Smooth muscle cell (in vitro differentiated cells): ENCODE measurements at regions not wholly inside any gene's neighbourhood (a gene's known extent, or its start where the extent isn't known, plus 50 kb on each side); places are given as distances from the start of the nearest gene placed in this dataset.

Experiments used
- DNase-seq: peaks from one replicate; lab custom pipeline; 2025; ENCODE audit not compliant: unreplicated experiment; lab: John Stamatoyannopoulos, UW
- H2AFZ ChIP-seq: fragments of 200-600 bp; sonication (generic); 2 replicates; pipeline ENCODE4 v1.6.0; 2016; ENCODE audit warnings: antibody characterized with exemption, low read depth, mild to moderate bottlenecking
- H3F3A ChIP-seq: fragments of 200-600 bp; sonication (generic); 2 replicates; pipeline ENCODE4 v1.6.0; 2017; ENCODE audit warnings: antibody characterized with exemption, low read depth
- H3K27ac ChIP-seq: fragments of 200-600 bp; sonication (generic); 2 replicates; pipeline ENCODE4 v1.5.1; 2016; ENCODE audit warnings: low read depth, mild to moderate bottlenecking
- H3K27me3 ChIP-seq: fragments of 200-600 bp; sonication (generic); 2 replicates; pipeline ENCODE4 v1.6.1; 2016; ENCODE audit warnings: low read depth, mild to moderate bottlenecking
- H3K36me3 ChIP-seq: fragments of 200-600 bp; sonication (generic); 2 replicates; pipeline ENCODE4 v1.5.1; 2016; ENCODE audit warnings: low read depth
- H3K4me1 ChIP-seq: fragments of 200-600 bp; sonication (generic); 2 replicates; pipeline ENCODE4 v1.5.1; 2016; ENCODE audit warnings: low read depth
- H3K4me2 ChIP-seq: fragments of 200-600 bp; sonication (generic); 2 replicates; pipeline ENCODE4 v1.6.0; 2016; ENCODE audit warnings: mild to moderate bottlenecking
- H3K4me3 ChIP-seq: fragments of 200-600 bp; sonication (generic); 2 replicates; pipeline ENCODE4 v1.5.1; 2016; ENCODE audit warnings: mild to moderate bottlenecking
- H3K79me2 ChIP-seq: fragments of 200-600 bp; sonication (generic); 2 replicates; pipeline ENCODE4 v1.6.0; 2016; ENCODE audit warnings: low read depth, mild to moderate bottlenecking
- H3K9ac ChIP-seq: fragments of 200-600 bp; sonication (generic); 2 replicates; pipeline ENCODE4 v1.6.0; 2016; ENCODE audit warnings: low read depth
- H3K9me3 ChIP-seq: fragments of 200-600 bp; sonication (generic); replicated peaks from 2 replicates; pipeline ENCODE4 v1.5.1; 2016; ENCODE audit warnings: low read depth
- H4K20me1 ChIP-seq: fragments of 200-600 bp; sonication (generic); 2 replicates; pipeline ENCODE4 v1.6.0; 2016; ENCODE audit warnings: low read depth
- WGBS: methylation state at CpG from one replicate; pipeline ENCODE4 v1.1.7; 2016; ENCODE audit warnings: low lambda C conversion rate; 5-methylcytosine and 5-hydroxymethylcytosine counted together
- TF ChIP-seq, protein P1 (sequence below): fragments of 200-600 bp; sonication (generic); IDR thresholded peaks from 2 replicates; pipeline ENCODE4 v1.5.1; 2017; ENCODE audit warnings: borderline replicate concordance, mild to moderate bottlenecking, antibody characterized with exemption; ENCODE audit not compliant: insufficient read depth, poor library complexity, severe bottlenecking

DNA sequence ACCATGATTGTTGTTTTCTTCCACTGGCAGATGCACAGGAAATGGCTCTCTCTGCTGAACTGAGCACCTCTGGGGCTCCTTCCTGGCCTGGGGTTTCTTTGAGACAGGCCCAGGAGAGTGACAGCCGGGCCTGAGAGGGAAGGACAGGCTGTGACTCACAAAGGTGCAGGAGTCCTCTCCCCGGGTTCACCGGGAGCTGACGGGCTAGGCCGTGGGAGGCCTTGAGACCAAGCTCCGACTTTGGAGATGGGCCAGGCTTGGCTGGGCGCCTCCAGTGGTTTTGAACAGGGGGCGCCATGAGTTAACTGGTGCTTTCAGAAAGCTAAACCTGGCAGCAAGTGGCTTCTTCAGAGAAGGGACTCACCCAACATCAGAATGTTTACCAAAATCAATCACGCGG is 143.4 kb downstream of the URI1 start:
- H4K20me1 ChIP-seq: no peaks in the 10 kb centered on the region
- no peaks in the 10 kb centered on the region for H3F3A ChIP-seq
- H3K79me2 ChIP-seq: no peaks in the 10 kb centered on the region
- no peaks in the 10 kb centered on the region for H3K4me1 ChIP-seq
- WGBS: 70% methylated on average over 10 of the region's 10 CpGs
- H3K36me3 ChIP-seq: no peaks in the 10 kb centered on the region
- H3K27ac ChIP-seq: no peak overlapping the region
- TF ChIP-seq, protein P1, sequence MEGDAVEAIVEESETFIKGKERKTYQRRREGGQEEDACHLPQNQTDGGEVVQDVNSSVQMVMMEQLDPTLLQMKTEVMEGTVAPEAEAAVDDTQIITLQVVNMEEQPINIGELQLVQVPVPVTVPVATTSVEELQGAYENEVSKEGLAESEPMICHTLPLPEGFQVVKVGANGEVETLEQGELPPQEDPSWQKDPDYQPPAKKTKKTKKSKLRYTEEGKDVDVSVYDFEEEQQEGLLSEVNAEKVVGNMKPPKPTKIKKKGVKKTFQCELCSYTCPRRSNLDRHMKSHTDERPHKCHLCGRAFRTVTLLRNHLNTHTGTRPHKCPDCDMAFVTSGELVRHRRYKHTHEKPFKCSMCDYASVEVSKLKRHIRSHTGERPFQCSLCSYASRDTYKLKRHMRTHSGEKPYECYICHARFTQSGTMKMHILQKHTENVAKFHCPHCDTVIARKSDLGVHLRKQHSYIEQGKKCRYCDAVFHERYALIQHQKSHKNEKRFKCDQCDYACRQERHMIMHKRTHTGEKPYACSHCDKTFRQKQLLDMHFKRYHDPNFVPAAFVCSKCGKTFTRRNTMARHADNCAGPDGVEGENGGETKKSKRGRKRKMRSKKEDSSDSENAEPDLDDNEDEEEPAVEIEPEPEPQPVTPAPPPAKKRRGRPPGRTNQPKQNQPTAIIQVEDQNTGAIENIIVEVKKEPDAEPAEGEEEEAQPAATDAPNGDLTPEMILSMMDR: no peak
- no peaks in the 10 kb centered on the region for H3K27me3 ChIP-seq
- no peak for DNase-seq
- H3K9ac ChIP-seq: no peak overlapping the region
- no peak overlapping the region for H3K4me2 ChIP-seq
- no peaks in the 10 kb centered on the region for H3K9me3 ChIP-seq
- no peak overlapping the region for H3K4me3 ChIP-seq
- no peak overlapping the region for H2AFZ ChIP-seq

GRCh38 chr19:30086220-30086619 is 144.2 kb downstream of the URI1 start:
- Histone ChIP-seq H3K4me1 (no peaks in the 10 kb centered on the region), H3K4me3 (no peak overlapping the region), H4K20me1 (no peaks in the 10 kb centered on the region), H3K27ac (no peak overlapping the region), H3K9ac (no peak overlapping the region), H3K79me2 (no peaks in the 10 kb centered on the region), H2AFZ (no peak overlapping the region), H3K4me2 (no peak overlapping the region), H3K27me3 (no peaks in the 10 kb centered on the region), H3F3A (no peaks in the 10 kb centered on the region), H3K9me3 (no peaks in the 10 kb centered on the region), H3K36me3 (no peaks in the 10 kb centered on the region)
- DNase-seq: no peak
- 97% methylated on average over 5 of the region's 5 CpGs for WGBS
- TF ChIP-seq, protein P1: no peak

- Histone ChIP-seq H3K4me2 (no peak overlapping the region), H3K9me3 (no peaks in the 10 kb centered on the region)
- WGBS: 98% methylated on average over 10 of the region's 10 CpGs
These were observed 144.9 kb downstream of the URI1 start for GRCh38 chr19:30086916-30087315.

More at GRCh38 chr19:30086916-30087315, 144.9 kb downstream of the URI1 start:
- no peaks in the 10 kb centered on the region for H3K79me2 ChIP-seq
- no peak overlapping the region for H3K27ac ChIP-seq
- H4K20me1 ChIP-seq: no peaks in the 10 kb centered on the region
- no peaks in the 10 kb centered on the region for H3K36me3 ChIP-seq
- TF ChIP-seq, protein P1: no peak
- DNase-seq: no peak
- no peaks in the 10 kb centered on the region for H3F3A ChIP-seq
- H3K4me3 ChIP-seq: no peak overlapping the region
- H2AFZ ChIP-seq: no peak overlapping the region
- no peak overlapping the region for H3K9ac ChIP-seq
- no peaks in the 10 kb centered on the region for H3K27me3 ChIP-seq
- no peaks in the 10 kb centered on the region for H3K4me1 ChIP-seq
